ENCODE measurements at regions not wholly inside any gene's neighbourhood (a gene's known extent, or its start where the extent isn't known, plus 50 kb on each side); places are given as distances from the start of the nearest gene placed in this dataset.

DNA sequence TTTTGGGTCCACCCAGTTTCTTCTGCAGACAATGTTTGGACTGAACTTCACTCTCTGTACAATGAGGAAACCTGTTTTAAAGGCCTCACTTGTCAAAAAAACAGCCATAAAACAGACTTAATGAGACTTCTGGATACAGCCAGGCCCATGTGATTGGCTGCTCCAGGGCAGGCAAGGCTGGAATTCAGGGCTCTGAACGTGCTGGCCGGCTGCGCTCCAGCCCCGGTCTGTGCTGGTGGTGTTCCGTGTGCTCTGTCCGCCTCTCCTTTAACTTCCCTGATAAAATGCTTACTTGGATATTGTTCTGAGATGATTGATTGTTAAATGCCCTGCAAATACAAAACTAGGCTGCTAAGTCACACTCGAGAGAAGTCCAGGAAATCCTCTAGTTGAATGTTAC is 131.2 kb upstream of the KLF4 start:
- H3K9me3 ChIP-seq (ENCODE audit: low read length), result no peaks in the 10 kb centered on the region
- FAIRE-seq (no peak), ATAC-seq (no peak), DNase-seq (ENCODE audit: low spot score) (no peak)
- TF ChIP-seq HOXA5 (CRISPR knock-in tag; IDR thresholded peaks at IDR 0.05) (no peak), ZNF749 (CRISPR knock-in tag; IDR thresholded peaks at IDR 0.05; ENCODE audit: borderline replicate concordance) (no peak), ZNF776 (CRISPR knock-in tag; IDR thresholded peaks at IDR 0.05) (no peak), BCL6 (CRISPR knock-in tag; IDR thresholded peaks at IDR 0.05) (no peak), ZNF556 (CRISPR knock-in tag; IDR thresholded peaks at IDR 0.05; ENCODE audit: borderline replicate concordance) (no peak), ZFY (CRISPR knock-in tag; IDR thresholded peaks at IDR 0.05) (no peak), ZNF354B (CRISPR knock-in tag; IDR thresholded peaks at IDR 0.05) (no peak), ZNF441 (CRISPR knock-in tag; IDR thresholded peaks at IDR 0.05; ENCODE audit: borderline replicate concordance) (no peak), ZNF17 (CRISPR knock-in tag; IDR thresholded peaks at IDR 0.05) (no peak), GPN1 (CRISPR knock-in tag; IDR thresholded peaks at IDR 0.05; ENCODE audit: borderline replicate concordance) (no peak), ZFP90 (CRISPR knock-in tag; IDR thresholded peaks at IDR 0.05; ENCODE audit: borderline replicate concordance) (no peak), MEF2D (CRISPR knock-in tag; IDR thresholded peaks at IDR 0.05) (no peak), EED (CRISPR knock-in tag; IDR thresholded peaks at IDR 0.05) (no peak), NCOR1 (IDR thresholded peaks at IDR 0.05; ENCODE audit: borderline replicate concordance, low read length) (no peak), ZNF24 (IDR thresholded peaks at IDR 0.05) (no peak)
- TF ChIP-seq, protein P1, sequence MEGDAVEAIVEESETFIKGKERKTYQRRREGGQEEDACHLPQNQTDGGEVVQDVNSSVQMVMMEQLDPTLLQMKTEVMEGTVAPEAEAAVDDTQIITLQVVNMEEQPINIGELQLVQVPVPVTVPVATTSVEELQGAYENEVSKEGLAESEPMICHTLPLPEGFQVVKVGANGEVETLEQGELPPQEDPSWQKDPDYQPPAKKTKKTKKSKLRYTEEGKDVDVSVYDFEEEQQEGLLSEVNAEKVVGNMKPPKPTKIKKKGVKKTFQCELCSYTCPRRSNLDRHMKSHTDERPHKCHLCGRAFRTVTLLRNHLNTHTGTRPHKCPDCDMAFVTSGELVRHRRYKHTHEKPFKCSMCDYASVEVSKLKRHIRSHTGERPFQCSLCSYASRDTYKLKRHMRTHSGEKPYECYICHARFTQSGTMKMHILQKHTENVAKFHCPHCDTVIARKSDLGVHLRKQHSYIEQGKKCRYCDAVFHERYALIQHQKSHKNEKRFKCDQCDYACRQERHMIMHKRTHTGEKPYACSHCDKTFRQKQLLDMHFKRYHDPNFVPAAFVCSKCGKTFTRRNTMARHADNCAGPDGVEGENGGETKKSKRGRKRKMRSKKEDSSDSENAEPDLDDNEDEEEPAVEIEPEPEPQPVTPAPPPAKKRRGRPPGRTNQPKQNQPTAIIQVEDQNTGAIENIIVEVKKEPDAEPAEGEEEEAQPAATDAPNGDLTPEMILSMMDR (CRISPR knock-in tag; IDR thresholded peaks at IDR 0.05), result no peak
- TF ChIP-seq, protein P2, sequence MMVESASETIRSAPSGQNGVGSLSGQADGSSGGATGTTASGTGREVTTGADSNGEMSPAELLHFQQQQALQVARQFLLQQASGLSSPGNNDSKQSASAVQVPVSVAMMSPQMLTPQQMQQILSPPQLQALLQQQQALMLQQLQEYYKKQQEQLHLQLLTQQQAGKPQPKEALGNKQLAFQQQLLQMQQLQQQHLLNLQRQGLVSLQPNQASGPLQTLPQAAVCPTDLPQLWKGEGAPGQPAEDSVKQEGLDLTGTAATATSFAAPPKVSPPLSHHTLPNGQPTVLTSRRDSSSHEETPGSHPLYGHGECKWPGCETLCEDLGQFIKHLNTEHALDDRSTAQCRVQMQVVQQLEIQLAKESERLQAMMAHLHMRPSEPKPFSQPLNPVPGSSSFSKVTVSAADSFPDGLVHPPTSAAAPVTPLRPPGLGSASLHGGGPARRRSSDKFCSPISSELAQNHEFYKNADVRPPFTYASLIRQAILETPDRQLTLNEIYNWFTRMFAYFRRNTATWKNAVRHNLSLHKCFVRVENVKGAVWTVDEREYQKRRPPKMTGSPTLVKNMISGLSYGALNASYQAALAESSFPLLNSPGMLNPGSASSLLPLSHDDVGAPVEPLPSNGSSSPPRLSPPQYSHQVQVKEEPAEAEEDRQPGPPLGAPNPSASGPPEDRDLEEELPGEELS (CRISPR knock-in tag; IDR thresholded peaks at IDR 0.05), result no peak
- TF ChIP-seq, protein P3, sequence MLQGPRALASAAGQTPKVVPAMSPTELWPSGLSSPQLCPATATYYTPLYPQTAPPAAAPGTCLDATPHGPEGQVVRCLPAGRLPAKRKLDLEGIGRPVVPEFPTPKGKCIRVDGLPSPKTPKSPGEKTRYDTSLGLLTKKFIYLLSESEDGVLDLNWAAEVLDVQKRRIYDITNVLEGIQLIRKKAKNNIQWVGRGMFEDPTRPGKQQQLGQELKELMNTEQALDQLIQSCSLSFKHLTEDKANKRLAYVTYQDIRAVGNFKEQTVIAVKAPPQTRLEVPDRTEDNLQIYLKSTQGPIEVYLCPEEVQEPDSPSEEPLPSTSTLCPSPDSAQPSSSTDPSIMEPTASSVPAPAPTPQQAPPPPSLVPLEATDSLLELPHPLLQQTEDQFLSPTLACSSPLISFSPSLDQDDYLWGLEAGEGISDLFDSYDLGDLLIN (CRISPR knock-in tag; IDR thresholded peaks at IDR 0.05; ENCODE audit: borderline replicate concordance), result no peak
- TF ChIP-seq, protein P4, sequence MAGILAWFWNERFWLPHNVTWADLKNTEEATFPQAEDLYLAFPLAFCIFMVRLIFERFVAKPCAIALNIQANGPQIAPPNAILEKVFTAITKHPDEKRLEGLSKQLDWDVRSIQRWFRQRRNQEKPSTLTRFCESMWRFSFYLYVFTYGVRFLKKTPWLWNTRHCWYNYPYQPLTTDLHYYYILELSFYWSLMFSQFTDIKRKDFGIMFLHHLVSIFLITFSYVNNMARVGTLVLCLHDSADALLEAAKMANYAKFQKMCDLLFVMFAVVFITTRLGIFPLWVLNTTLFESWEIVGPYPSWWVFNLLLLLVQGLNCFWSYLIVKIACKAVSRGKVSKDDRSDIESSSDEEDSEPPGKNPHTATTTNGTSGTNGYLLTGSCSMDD (CRISPR knock-in tag; IDR thresholded peaks at IDR 0.05), result no peak
- H3K4me1 ChIP-seq (ENCODE audit: insufficient read depth, low read length), result no peaks in the 10 kb centered on the region
- peaks cover 0 to 3% of the 10 kb centered on the region in 2 experiments; a peak in 3 of 5 replicates for H3K27me3 ChIP-seq (ENCODE audit: control insufficient read depth in 1 of 2, insufficient read depth in 2 of 2, low read length in 2 of 2)
- BruUV-seq (replicated peaks), result no TSS peak
- H3K4me2 ChIP-seq (ENCODE audit: low read depth, low read length), result no peak overlapping the region
- in situ Hi-C loops (cut with HindIII; ENCODE audit: extremely low pct_ligation_motif_present, low pct_unique_long_range_greater_than_20kb) (no loop called here), intact Hi-C loops (cut with micrococcal nuclease; ENCODE audit: unreplicated experiment) (no loop called here)
- no peak overlapping the region for H2AFZ ChIP-seq (ENCODE audit: low read length)
- ChIA-PET POLR2A (no interaction called here), CTCF (ENCODE audit: low intra/inter-chr PET ratio, low total read pairs) (no interaction called here)
- H3K79me2 ChIP-seq (ENCODE audit: insufficient read depth, low read length), result no peaks in the 10 kb centered on the region
- 44% methylated on average over 7 of the region's 7 CpGs for whole genome bisulfite sequencing (ENCODE audit: low lambda C conversion rate)
- no peaks in the 10 kb centered on the region for H3K36me3 ChIP-seq (replicated peaks in 1 of 2; ENCODE audit: control insufficient read depth in 1 of 2, insufficient read depth in 2 of 2, low read length in 2 of 2)
- no peaks in the 10 kb centered on the region for H4K20me1 ChIP-seq (ENCODE audit: insufficient read depth, low read length)
- no peak overlapping the region for H3K27ac ChIP-seq (ENCODE audit: extremely low read length, insufficient read depth, low read length)
- no peak overlapping the region for H3K4me3 ChIP-seq (replicated peaks in 1 of 3; ENCODE audit: insufficient read depth in 1 of 3, low read depth in 2 of 3, low read length in 3 of 3)
- H3K9ac ChIP-seq (ENCODE audit: insufficient read depth, low read depth, low read length), result no peak overlapping the region

All from HepG2 (cell line).